ENCODE measurements at regions not wholly inside any gene's neighbourhood (a gene's known extent, or its start where the extent isn't known, plus 50 kb on each side); places are given as distances from the start of the nearest gene placed in this dataset.
"Not testable (repeated sequence)": the region's sequence is repeated elsewhere in the genome, so short reads cannot be mapped to it uniquely, and the experiment has no call there.

DNA sequence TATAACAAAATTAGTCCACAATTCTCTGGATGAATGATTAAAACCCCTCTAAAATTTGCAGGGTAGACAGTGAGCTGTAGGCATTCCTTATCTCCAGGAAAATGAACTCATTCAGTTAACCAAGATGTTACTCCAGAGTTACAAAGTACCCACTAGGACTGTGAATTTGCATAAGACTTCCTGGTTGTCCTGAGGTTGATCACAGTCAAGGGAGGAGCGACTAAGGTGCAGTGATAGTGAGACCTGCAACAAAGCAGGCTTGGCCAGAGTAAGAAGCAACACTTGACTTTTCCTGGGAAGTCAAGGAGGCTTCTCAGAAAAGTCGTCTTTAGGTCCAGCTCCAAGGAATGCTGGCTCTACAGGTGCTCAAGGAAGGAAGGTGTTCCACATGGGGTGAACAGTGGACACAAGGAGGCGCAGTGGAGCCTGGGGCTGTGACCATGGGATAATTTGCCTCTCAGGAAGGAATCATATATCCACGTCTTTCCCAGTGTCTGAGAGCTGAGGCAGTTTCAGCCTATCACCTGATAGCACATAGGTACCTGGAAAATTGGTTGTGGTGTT is 821.1 kb upstream of the EEF2KMT start:
- peaks cover 33% of the 10 kb centered on the region for H3K9me3 ChIP-seq (ENCODE audit: control insufficient read depth, insufficient read depth, low read length)
- no peak overlapping the region for H3K4me3 ChIP-seq (ENCODE audit: low read depth, low read length)
- H3K27me3 ChIP-seq (ENCODE audit: control insufficient read depth, insufficient read depth, low read length): no peaks in the 10 kb centered on the region
- no peak for DNase-seq (ENCODE audit: low read depth, low spot score)
- no peak overlapping the region for H3K27ac ChIP-seq (ENCODE audit: low read depth, low read length)
- ChIA-PET CTCF (no interaction called here), POLR2A (no interaction called here)
- TF ChIP-seq, protein P1, sequence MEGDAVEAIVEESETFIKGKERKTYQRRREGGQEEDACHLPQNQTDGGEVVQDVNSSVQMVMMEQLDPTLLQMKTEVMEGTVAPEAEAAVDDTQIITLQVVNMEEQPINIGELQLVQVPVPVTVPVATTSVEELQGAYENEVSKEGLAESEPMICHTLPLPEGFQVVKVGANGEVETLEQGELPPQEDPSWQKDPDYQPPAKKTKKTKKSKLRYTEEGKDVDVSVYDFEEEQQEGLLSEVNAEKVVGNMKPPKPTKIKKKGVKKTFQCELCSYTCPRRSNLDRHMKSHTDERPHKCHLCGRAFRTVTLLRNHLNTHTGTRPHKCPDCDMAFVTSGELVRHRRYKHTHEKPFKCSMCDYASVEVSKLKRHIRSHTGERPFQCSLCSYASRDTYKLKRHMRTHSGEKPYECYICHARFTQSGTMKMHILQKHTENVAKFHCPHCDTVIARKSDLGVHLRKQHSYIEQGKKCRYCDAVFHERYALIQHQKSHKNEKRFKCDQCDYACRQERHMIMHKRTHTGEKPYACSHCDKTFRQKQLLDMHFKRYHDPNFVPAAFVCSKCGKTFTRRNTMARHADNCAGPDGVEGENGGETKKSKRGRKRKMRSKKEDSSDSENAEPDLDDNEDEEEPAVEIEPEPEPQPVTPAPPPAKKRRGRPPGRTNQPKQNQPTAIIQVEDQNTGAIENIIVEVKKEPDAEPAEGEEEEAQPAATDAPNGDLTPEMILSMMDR (IDR thresholded peaks at IDR 0.05; ENCODE audit: low read depth, low read length): no peak

DNA sequence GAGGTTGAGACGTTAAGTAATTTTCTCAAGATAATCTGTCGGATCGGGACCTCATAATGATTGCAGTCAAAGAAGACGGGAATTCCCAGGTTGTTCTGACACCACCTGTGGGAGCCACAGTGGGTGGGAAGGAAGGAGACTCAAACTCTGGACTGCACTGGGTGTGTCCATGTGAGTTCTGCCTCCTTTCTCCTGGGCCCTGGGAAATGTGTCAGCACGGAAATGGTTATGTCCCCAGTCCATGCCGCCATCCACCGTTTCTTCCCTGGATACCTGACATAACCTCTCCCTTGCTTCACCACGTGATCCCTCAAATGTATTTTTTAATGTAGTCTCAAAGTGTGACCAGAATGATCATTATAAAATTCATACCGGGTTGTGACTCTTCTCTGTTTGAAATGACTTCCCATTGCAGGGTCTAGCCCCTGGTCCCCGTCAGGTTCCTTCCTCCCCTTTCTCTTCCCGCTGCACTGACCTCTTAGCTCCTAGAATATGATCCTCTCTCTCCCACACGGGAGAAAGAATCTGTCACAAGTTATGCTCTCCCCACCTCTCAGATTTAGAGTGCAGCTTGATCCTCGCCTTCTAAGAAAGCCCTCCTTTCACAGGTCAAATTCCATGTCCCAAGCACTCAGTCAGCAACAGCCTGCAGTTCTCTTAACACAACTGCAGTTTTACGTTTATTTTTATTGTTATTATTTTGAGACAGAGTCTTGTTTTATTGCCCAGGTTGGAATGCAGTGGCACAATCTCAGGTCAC is 820.0 kb upstream of the EEF2KMT start:
- POLR2A ChIA-PET: no interaction called here
- CTCF ChIA-PET: no interaction called here

DNA sequence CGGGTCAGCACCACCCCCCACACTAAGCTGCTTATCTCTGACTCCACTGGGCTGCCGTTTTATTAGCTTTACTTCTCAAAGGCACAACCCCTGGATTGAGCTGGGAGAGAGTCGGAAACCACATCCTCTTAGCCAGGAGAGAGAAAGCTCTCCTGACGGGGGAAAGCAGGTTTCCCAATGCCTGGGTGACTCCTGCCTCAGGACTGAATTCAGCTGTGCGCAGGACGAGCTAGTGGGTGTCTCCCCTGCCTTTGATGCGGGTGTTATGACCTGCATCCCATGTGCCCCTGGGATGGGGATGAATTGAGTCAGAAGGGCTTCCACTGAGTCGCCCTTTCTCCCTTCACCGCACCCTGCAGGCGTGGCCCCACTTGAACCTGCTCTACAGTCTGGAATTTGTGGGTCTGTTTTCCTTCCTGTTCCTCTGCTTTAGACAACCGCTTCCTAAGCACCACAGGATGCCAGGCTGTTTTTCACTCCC is 819.2 kb upstream of the EEF2KMT start:
- ChIA-PET CTCF (no interaction called here), POLR2A (no interaction called here)
- TF ChIP-seq, protein P1 (IDR thresholded peaks at IDR 0.05; ENCODE audit: low read depth, low read length): no peak
- DNase-seq (ENCODE audit: low read depth, low spot score): no peak
- Histone ChIP-seq H3K27me3 (ENCODE audit: control insufficient read depth, insufficient read depth, low read length) (no peaks in the 10 kb centered on the region), H3K4me3 (ENCODE audit: low read depth, low read length) (no peak overlapping the region), H3K9me3 (ENCODE audit: control insufficient read depth, insufficient read depth, low read length) (peaks cover 35% of the 10 kb centered on the region), H3K27ac (ENCODE audit: low read depth, low read length) (no peak overlapping the region)

More for the DNA sequence above, 820.0 kb upstream of the EEF2KMT start:
- DNase-seq (ENCODE audit: low read depth, low spot score): no peak
- Histone ChIP-seq H3K27ac (ENCODE audit: low read depth, low read length) (no peak overlapping the region), H3K9me3 (ENCODE audit: control insufficient read depth, insufficient read depth, low read length) (peaks cover 35% of the 10 kb centered on the region), H3K4me3 (ENCODE audit: low read depth, low read length) (no peak overlapping the region), H3K27me3 (ENCODE audit: control insufficient read depth, insufficient read depth, low read length) (no peaks in the 10 kb centered on the region)
- TF ChIP-seq, protein P1 (IDR thresholded peaks at IDR 0.05; ENCODE audit: low read depth, low read length): no peak

DNA sequence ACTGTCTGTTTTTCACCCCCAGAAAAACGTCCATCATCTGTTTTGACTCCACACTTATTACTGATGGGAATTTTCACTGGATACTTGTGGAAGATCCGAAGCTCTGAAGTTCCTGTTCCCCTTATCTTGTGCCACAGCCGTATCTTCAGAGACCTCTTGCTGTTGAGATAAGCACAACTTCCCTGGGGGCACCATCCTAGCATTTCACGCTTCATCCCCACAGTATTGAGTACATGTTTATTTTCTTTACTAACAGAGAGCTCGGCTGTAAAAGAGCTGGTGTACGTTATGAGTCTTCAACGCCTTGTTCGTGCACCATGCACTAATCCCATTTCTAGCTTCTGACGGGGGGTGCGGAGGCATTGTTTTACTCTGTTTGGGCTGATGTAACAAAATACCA is 813.6 kb upstream of the EEF2KMT start:
- no peak overlapping the region for H3K27ac ChIP-seq (ENCODE audit: low read depth, low read length)
- no peaks in the 10 kb centered on the region for H3K27me3 ChIP-seq (ENCODE audit: control insufficient read depth, insufficient read depth, low read length)
- ChIA-PET CTCF (no interaction called here), POLR2A (no interaction called here)
- TF ChIP-seq, protein P1 (IDR thresholded peaks at IDR 0.05; ENCODE audit: low read depth, low read length): no peak
- H3K9me3 ChIP-seq (ENCODE audit: control insufficient read depth, insufficient read depth, low read length): peaks cover 41% of the 10 kb centered on the region
- DNase-seq (ENCODE audit: low read depth, low spot score): no peak
- H3K4me3 ChIP-seq (ENCODE audit: low read depth, low read length): no peak overlapping the region

DNA sequence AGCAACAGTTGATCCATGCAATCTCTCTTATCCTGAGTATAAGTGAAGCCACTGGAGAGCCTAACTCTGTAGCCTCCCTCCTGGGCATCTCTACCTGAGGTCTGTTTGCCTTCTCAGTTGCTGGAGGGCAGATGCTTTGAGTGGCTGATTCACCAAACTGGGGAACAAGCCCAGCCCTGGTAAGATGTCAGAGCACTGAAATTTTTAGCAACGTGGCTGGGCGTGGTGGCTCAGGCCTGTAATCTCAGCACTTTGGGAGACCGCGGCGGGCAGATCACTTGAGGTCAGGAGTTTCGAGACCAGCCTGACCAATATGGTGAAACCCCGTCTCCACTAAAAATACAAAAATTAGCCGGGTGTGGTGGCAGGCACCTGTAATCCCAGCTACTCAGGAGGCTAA is 812.0 kb upstream of the EEF2KMT start:
- CTCF ChIA-PET: not testable (repeated sequence)

More for the DNA sequence above, 812.0 kb upstream of the EEF2KMT start:
- POLR2A ChIA-PET; H3K4me3 ChIP-seq (ENCODE audit: low read depth, low read length); DNase-seq (ENCODE audit: low read depth, low spot score); H3K27ac ChIP-seq (ENCODE audit: low read depth, low read length); H3K27me3 ChIP-seq (ENCODE audit: control insufficient read depth, insufficient read depth, low read length): not testable (repeated sequence)
- peaks cover 50% of the 10 kb centered on the region for H3K9me3 ChIP-seq (ENCODE audit: control insufficient read depth, insufficient read depth, low read length)
